ENCODE measurements at regions not wholly inside any gene's neighbourhood (a gene's known extent, or its start where the extent isn't known, plus 50 kb on each side); places are given as distances from the start of the nearest gene placed in this dataset.

GRCh38 chr6:22380236-22380635, 83.4 kb upstream of the PRL start:
- H3K9me3 Mint-ChIP-seq (ENCODE audit: low read depth) = peaks cover 13% of the 10 kb centered on the region
- H3K36me3 Mint-ChIP-seq (ENCODE audit: insufficient read depth) = no peaks in the 10 kb centered on the region
- H3K4me3 Mint-ChIP-seq (ENCODE audit: low read depth) = no peak overlapping the region
- TF ChIP-seq, protein P1, sequence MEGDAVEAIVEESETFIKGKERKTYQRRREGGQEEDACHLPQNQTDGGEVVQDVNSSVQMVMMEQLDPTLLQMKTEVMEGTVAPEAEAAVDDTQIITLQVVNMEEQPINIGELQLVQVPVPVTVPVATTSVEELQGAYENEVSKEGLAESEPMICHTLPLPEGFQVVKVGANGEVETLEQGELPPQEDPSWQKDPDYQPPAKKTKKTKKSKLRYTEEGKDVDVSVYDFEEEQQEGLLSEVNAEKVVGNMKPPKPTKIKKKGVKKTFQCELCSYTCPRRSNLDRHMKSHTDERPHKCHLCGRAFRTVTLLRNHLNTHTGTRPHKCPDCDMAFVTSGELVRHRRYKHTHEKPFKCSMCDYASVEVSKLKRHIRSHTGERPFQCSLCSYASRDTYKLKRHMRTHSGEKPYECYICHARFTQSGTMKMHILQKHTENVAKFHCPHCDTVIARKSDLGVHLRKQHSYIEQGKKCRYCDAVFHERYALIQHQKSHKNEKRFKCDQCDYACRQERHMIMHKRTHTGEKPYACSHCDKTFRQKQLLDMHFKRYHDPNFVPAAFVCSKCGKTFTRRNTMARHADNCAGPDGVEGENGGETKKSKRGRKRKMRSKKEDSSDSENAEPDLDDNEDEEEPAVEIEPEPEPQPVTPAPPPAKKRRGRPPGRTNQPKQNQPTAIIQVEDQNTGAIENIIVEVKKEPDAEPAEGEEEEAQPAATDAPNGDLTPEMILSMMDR (IDR thresholded peaks at IDR 0.05; ENCODE audit: unreplicated experiment) = no peak
- no peak for DNase-seq (ENCODE audit: low spot score, unreplicated experiment)
- peaks cover 2% of the 10 kb centered on the region for H3K4me1 Mint-ChIP-seq (ENCODE audit: low read depth)
- H3K27me3 Mint-ChIP-seq = no peaks in the 10 kb centered on the region
- H3K27ac Mint-ChIP-seq = no peak overlapping the region

GRCh38 chr6:22381845-22382544, 85.2 kb upstream of the PRL start:
- H3K27ac Mint-ChIP-seq = no peak overlapping the region
- no peak for DNase-seq (ENCODE audit: low spot score, unreplicated experiment)
- TF ChIP-seq, protein P1 (IDR thresholded peaks at IDR 0.05; ENCODE audit: unreplicated experiment) = no peak

GRCh38 chr6:22383016-22383415, 86.2 kb upstream of the PRL start:
- peaks cover 25% of the 10 kb centered on the region for H3K9me3 Mint-ChIP-seq (ENCODE audit: low read depth)

More at GRCh38 chr6:22381845-22382544, 85.2 kb upstream of the PRL start:
- Mint-ChIP-seq H3K9me3 (ENCODE audit: low read depth) (peaks cover 28% of the 10 kb centered on the region), H3K4me1 (ENCODE audit: low read depth) (peaks cover 2% of the 10 kb centered on the region), H3K27me3 (no peaks in the 10 kb centered on the region), H3K36me3 (ENCODE audit: insufficient read depth) (peaks cover 2% of the 10 kb centered on the region), H3K4me3 (ENCODE audit: low read depth) (no peak overlapping the region)

DNA sequence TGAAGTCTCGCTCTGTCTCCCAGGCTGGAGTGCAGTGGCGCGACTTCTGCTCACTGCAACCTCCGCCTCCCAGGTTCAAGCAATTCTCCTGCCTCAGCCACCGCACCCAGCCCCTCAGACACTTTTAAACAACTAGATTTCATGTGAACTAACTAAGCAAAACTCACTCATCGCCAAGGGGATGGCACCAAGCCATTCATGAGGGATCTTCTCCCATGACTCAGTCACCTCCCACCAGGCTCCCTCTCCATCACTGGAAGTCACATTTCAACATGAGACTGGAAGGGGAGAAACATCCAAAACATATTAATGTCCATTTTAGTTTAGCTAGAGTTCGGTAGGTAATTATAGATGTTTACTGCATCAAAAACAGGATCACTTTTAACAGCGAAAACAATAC, 95.9 kb upstream of the PRL start:
- TF ChIP-seq, protein P1 (IDR thresholded peaks at IDR 0.05; ENCODE audit: unreplicated experiment) = no peak
- no peaks in the 10 kb centered on the region for H3K4me1 Mint-ChIP-seq (ENCODE audit: low read depth)

More at GRCh38 chr6:22383016-22383415, 86.2 kb upstream of the PRL start:
- Mint-ChIP-seq H3K36me3 (ENCODE audit: insufficient read depth) (peaks cover 2% of the 10 kb centered on the region), H3K27ac (no peak overlapping the region), H3K4me3 (ENCODE audit: low read depth) (no peak overlapping the region), H3K27me3 (no peaks in the 10 kb centered on the region), H3K4me1 (ENCODE audit: low read depth) (peaks cover 2% of the 10 kb centered on the region)
- TF ChIP-seq, protein P1 (IDR thresholded peaks at IDR 0.05; ENCODE audit: unreplicated experiment) = no peak
- no peak for DNase-seq (ENCODE audit: low spot score, unreplicated experiment)

DNA sequence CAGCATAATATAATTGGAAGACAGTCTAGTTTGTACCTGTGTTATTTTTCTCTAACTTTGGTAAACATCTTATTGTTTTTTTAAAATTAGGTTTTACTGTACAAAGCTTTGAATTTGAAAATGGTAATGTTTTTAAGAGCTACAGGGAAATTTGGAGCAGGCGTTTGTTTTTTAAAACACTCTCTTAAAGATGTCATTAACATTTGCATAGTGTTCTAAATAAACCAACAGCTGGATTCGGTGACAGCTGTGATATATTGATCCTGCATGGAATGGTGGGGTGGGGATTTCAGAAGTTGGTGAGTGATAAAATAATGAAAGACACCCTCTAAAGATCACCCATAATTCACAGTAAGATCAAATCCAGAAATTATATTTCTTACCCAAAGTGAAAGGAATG, 97.9 kb upstream of the PRL start:
- Mint-ChIP-seq H3K4me1 (ENCODE audit: low read depth) (no peaks in the 10 kb centered on the region), H3K9me3 (ENCODE audit: low read depth) (no peaks in the 10 kb centered on the region), H3K36me3 (ENCODE audit: insufficient read depth) (no peaks in the 10 kb centered on the region), H3K27me3 (no peaks in the 10 kb centered on the region), H3K27ac (no peak overlapping the region), H3K4me3 (ENCODE audit: low read depth) (no peak overlapping the region)
- no peak for DNase-seq (ENCODE audit: low spot score, unreplicated experiment)
- TF ChIP-seq, protein P1 (IDR thresholded peaks at IDR 0.05; ENCODE audit: unreplicated experiment) = no peak

More for the DNA sequence above, 95.9 kb upstream of the PRL start:
- DNase-seq (ENCODE audit: low spot score, unreplicated experiment) = no peak
- Mint-ChIP-seq H3K9me3 (ENCODE audit: low read depth) (peaks cover 8% of the 10 kb centered on the region), H3K27me3 (no peaks in the 10 kb centered on the region), H3K36me3 (ENCODE audit: insufficient read depth) (no peaks in the 10 kb centered on the region), H3K4me3 (ENCODE audit: low read depth) (no peak overlapping the region), H3K27ac (no peak overlapping the region)
